ENCODE measurements at regions not wholly inside any gene's neighbourhood (a gene's known extent, or its start where the extent isn't known, plus 50 kb on each side); places are given as distances from the start of the nearest gene placed in this dataset.

DNA sequence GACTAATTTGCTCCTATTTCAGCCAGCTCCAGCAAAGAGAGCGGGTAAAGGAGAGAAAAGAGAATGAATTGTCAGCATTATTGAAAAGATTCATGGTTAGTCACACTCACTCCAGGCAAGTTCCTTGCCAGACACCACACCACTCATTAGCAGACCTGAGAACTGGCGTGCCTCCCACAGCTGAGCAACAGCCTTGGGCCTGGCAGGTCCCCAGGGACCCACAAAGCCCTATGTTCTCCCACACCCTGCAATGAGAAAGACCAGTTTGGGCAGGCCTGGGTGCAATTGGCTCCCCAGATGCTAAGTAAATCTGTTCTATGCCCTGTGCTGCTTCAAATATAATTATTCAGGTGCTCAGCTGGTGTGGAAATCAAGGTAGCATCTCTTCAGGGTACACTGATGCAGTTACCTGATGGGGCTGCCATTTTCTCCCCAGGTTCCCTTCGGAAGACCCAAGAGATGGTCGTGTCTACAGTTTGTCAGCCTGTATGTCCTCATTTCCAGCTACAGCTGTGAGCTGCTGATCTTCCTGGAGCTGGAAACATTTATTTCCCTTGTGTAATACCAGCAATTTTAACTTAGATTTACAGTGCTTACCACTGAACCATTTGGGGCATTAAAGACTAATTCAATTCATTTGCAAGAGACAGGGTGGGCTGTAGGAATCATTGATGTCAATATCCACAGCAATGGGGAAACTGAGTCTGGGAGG lies 405.0 kb downstream of the COG6 start:
- no peaks in the 10 kb centered on the region for H3K36me3 Mint-ChIP-seq (ENCODE audit: unreplicated experiment)
- TF ChIP-seq, protein P1, sequence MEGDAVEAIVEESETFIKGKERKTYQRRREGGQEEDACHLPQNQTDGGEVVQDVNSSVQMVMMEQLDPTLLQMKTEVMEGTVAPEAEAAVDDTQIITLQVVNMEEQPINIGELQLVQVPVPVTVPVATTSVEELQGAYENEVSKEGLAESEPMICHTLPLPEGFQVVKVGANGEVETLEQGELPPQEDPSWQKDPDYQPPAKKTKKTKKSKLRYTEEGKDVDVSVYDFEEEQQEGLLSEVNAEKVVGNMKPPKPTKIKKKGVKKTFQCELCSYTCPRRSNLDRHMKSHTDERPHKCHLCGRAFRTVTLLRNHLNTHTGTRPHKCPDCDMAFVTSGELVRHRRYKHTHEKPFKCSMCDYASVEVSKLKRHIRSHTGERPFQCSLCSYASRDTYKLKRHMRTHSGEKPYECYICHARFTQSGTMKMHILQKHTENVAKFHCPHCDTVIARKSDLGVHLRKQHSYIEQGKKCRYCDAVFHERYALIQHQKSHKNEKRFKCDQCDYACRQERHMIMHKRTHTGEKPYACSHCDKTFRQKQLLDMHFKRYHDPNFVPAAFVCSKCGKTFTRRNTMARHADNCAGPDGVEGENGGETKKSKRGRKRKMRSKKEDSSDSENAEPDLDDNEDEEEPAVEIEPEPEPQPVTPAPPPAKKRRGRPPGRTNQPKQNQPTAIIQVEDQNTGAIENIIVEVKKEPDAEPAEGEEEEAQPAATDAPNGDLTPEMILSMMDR (IDR thresholded peaks at IDR 0.05) = no peak
- H3K27ac Mint-ChIP-seq (ENCODE audit: unreplicated experiment) = no peak overlapping the region
- peaks cover 38% of the 10 kb centered on the region for H3K4me1 Mint-ChIP-seq (ENCODE audit: unreplicated experiment)
- no peak for DNase-seq (ENCODE audit: extremely low spot score, unreplicated experiment)
- no peaks in the 10 kb centered on the region for H3K27me3 Mint-ChIP-seq (ENCODE audit: unreplicated experiment)
- no peaks in the 10 kb centered on the region for H3K9me3 Mint-ChIP-seq (ENCODE audit: unreplicated experiment)
- H3K4me3 Mint-ChIP-seq (ENCODE audit: unreplicated experiment) = no peak overlapping the region

DNA sequence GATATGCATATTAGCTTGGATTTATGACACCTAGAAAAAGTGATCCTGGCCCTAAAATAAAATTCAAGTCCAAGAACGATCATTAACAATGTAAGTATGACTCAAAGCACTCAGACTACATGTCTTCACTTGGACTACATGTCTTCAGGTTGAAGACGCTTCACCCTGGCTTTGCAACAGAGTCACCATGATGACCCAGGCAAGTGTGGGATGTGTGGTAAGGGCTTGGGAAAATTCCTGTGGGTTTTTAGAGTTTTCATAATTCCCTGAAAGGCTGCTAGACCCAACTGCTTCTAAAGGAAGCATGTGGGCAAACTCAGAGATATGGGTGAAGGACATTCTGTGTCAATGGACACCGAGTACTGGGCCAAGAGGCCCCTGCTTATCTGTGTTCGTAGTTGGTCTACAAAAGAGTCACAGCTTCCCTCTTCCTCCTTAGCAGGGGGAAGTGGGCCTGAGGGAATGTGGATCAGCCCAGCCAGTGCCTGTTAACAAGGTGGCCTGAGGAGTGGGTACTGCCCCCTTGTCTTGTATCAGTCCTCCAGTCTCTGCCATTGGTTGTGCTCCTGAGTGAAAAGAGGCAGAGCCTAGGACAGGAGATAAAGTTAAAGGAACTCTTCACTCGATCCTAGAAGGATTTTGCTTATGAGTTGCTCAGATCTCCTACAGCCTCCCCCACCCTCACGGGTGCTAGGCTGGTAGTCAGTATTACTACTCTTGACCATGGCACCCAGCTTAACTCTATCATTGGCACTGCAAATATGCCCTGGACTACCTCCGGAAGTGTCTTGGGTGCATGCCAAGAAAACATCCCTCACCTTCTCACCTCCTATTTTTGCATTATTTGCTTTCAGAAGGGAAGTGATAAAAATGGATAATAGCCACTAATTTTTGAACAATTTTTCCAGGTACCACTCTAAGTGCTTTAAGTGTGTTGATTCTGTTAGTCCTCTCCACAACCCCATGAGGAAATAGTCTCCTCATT lies 406.3 kb downstream of the COG6 start:
- TF ChIP-seq, protein P1 (IDR thresholded peaks at IDR 0.05) = no peak
- H3K9me3 Mint-ChIP-seq (ENCODE audit: unreplicated experiment) = no peaks in the 10 kb centered on the region
- H3K4me3 Mint-ChIP-seq (ENCODE audit: unreplicated experiment) = no peak overlapping the region
- DNase-seq (ENCODE audit: extremely low spot score, unreplicated experiment) = no peak
- H3K4me1 Mint-ChIP-seq (ENCODE audit: unreplicated experiment) = peaks cover 38% of the 10 kb centered on the region
- H3K27me3 Mint-ChIP-seq (ENCODE audit: unreplicated experiment) = no peaks in the 10 kb centered on the region
- H3K36me3 Mint-ChIP-seq (ENCODE audit: unreplicated experiment) = no peaks in the 10 kb centered on the region
- no peak overlapping the region for H3K27ac Mint-ChIP-seq (ENCODE audit: unreplicated experiment)

DNA sequence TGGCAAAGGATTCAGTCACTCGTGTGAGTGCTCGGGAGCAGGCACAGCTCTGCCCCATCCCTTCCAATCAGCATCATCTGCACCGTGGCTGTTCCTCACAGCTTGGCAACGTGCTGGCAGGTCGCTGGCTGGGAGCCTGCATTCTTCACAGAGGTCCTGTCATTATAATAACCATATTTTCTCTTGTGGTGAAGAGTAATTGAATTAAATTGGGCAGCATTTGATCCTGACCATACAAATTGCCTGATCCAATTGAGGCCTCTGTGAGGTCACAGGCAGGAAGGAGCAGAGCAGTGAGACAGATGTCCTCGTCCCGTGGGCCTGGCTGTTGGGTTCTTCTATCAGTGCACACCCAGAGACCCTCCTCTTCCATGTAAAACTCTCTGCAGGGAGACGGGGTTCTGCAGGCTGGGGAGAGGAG lies 407.8 kb downstream of the COG6 start:
- H3K36me3 Mint-ChIP-seq (ENCODE audit: unreplicated experiment) = no peaks in the 10 kb centered on the region
- no peaks in the 10 kb centered on the region for H3K9me3 Mint-ChIP-seq (ENCODE audit: unreplicated experiment)
- TF ChIP-seq, protein P1 (IDR thresholded peaks at IDR 0.05) = no peak
- H3K27ac Mint-ChIP-seq (ENCODE audit: unreplicated experiment) = no peak overlapping the region
- no peak for DNase-seq (ENCODE audit: extremely low spot score, unreplicated experiment)
- H3K27me3 Mint-ChIP-seq (ENCODE audit: unreplicated experiment) = no peaks in the 10 kb centered on the region
- no peak overlapping the region for H3K4me3 Mint-ChIP-seq (ENCODE audit: unreplicated experiment)
- peaks cover 35% of the 10 kb centered on the region for H3K4me1 Mint-ChIP-seq (ENCODE audit: unreplicated experiment)

DNA sequence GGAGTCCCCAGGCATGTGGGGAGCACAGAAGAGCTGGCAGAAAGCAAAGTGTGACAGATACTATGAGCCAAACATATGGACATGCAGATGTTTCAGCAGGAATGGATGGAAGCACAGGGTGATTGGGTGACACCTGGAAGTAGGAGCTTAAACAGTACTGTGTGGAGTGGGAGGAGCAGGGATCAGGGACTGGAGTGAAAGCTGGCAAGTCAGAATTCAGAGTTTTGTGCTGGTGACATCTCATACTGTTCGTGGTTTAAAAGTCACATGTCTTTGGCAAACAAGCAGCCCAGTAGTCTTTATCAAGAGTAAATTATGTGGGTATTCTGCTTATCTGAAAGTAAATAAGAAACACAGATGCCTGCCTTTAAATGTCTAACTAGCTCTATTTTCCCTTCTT lies 408.2 kb downstream of the COG6 start:
- peaks cover 35% of the 10 kb centered on the region for H3K4me1 Mint-ChIP-seq (ENCODE audit: unreplicated experiment)

More for the DNA sequence above, 408.2 kb downstream of the COG6 start:
- no peaks in the 10 kb centered on the region for H3K27me3 Mint-ChIP-seq (ENCODE audit: unreplicated experiment)
- H3K9me3 Mint-ChIP-seq (ENCODE audit: unreplicated experiment) = no peaks in the 10 kb centered on the region
- H3K4me3 Mint-ChIP-seq (ENCODE audit: unreplicated experiment) = no peak overlapping the region
- TF ChIP-seq, protein P1 (IDR thresholded peaks at IDR 0.05) = no peak
- H3K27ac Mint-ChIP-seq (ENCODE audit: unreplicated experiment) = no peak overlapping the region
- no peak for DNase-seq (ENCODE audit: extremely low spot score, unreplicated experiment)
- no peaks in the 10 kb centered on the region for H3K36me3 Mint-ChIP-seq (ENCODE audit: unreplicated experiment)
